ENCODE measurements at regions not wholly inside any gene's neighbourhood (a gene's known extent, or its start where the extent isn't known, plus 50 kb on each side); places are given as distances from the start of the nearest gene placed in this dataset.
"Not testable (repeated sequence)": the region's sequence is repeated elsewhere in the genome, so short reads cannot be mapped to it uniquely, and the experiment has no call there.

DNA sequence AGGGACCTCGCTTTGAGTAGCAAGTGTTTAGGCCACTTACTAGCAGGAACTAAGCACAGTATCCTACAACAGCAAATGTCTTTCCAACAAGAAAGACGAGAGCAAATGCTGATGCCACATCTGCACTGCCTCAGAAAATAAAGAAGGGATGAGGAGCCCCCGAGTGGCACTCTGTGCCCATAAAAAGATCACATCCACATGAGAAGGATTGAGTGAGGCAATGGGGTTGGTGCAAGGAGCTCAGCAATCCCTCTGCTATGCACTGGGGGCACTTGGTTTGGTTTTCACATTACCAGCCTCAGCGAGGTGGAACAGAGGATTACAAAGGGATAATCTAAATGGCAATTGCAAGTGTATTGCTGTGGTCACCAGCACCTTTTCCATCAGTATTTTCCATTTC is 252.8 kb upstream of the SLC7A11 start:
- no peaks in the 10 kb centered on the region for H3K36me3 ChIP-seq
- no peak overlapping the region for H3K4me3 ChIP-seq
- peak; percentile 1 for DNase-seq
- no peaks in the 10 kb centered on the region for H3K9me3 ChIP-seq
- no peaks in the 10 kb centered on the region for H3K27me3 ChIP-seq

DNA sequence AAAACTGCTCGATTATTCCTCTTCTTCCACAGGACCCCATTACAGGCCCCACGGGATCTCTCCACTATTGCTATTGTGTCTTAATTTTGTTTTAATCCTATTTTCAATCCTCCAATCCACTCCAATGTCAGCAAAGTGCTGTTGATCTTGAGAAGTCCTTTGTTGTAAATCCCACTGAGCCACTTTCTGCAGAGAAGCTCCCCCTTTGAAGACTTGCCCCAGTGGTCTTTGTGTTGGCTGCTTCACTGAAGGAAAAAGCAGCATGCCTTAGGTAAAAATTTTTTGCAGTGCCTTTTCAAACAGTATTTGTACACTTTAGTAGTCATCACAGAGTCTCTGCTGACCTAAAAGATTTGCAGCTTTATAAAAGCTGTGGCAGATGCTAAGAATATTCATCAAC is 252.0 kb upstream of the SLC7A11 start:
- no peaks in the 10 kb centered on the region for H3K9me3 ChIP-seq
- H3K36me3 ChIP-seq = no peaks in the 10 kb centered on the region
- H3K4me3 ChIP-seq = no peak overlapping the region
- no peak for DNase-seq
- H3K27me3 ChIP-seq = no peaks in the 10 kb centered on the region

DNA sequence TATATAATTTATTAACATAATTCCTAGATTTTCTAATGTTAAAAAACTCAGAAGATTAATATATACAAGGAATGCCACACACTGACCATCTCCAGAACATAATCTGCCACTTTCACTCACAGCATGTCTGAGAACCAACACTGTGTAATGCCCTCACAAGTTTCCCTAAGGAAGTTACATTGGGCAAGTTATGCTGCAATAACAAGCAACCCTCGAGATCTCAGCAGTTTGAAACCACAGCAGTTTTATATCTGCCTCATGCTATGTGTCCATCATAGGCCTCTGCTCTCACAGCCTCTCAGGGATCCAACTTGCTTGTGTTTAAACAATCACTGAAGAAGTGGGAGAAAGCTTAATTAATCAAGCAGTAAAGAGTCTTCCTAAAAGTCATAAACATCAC is 250.0 kb upstream of the SLC7A11 start:
- Histone ChIP-seq H3K4me3 (no peak overlapping the region), H3K36me3 (no peaks in the 10 kb centered on the region), H3K27me3 (no peaks in the 10 kb centered on the region), H3K9me3 (no peaks in the 10 kb centered on the region)
- DNase-seq = no peak

DNA sequence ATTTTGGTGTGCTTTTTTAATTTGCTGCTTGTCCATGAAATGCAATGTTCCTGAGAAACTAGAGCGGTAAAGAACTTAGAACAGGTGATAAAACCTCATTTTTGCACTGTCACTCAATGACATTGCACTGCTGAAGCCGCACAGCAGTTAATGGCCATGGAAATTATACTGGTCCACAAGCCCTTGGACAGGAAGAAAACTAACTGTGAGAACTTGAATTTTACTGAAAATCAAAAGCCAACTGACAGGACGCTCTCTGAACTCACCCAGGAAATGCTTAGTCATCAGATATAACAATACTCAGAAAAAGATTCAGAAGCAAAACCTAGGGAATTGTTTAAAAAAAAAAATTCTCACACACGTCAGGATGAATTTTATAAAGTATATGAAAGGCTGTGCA is 246.4 kb upstream of the SLC7A11 start:
- no peaks in the 10 kb centered on the region for H3K9me3 ChIP-seq
- H3K36me3 ChIP-seq = no peaks in the 10 kb centered on the region
- DNase-seq = no peak
- no peak overlapping the region for H3K4me3 ChIP-seq
- H3K27me3 ChIP-seq = no peaks in the 10 kb centered on the region

DNA sequence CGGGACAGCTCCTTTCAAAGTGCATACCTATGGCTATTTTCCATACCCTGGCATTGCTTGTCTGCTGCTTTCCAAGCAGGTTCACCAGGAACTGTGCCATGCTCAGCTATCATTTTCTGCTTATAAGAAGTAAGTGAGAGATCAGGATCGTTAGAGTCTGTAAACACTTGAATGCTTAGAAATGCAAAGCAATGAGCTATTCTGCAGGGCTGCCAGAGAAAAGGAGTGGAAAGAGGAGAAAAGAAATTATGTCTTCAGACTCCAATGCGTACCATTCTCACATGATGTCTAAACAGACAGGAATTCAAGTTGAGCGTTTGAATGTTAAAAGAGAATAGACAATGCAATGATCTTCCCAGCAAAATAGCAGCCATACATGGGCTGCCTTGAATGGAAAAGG is 245.5 kb upstream of the SLC7A11 start:
- no peak for DNase-seq
- no peaks in the 10 kb centered on the region for H3K36me3 ChIP-seq
- H3K9me3 ChIP-seq = no peaks in the 10 kb centered on the region
- no peaks in the 10 kb centered on the region for H3K27me3 ChIP-seq
- H3K4me3 ChIP-seq = no peak overlapping the region

DNA sequence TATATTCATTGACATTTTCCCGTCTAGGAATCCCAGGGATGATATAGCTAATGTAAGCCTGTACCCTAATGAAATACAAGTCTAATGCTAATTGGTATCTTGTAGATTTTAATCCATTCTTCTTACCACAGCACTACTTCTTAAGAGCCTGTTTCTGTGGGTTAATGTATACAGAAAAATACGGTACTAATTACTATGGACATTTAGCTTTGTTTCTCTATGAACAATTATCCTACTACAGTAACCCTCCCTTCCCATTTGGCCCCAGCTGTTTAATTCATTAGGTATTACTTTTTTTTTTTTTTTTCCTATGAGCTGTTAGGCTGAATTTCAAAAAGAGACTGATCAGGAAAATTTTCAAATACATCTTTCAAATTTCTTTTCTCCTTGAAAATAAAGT is 245.1 kb upstream of the SLC7A11 start:
- H3K9me3 ChIP-seq = no peaks in the 10 kb centered on the region
- H3K36me3 ChIP-seq = no peaks in the 10 kb centered on the region
- H3K4me3 ChIP-seq = no peak overlapping the region
- no peaks in the 10 kb centered on the region for H3K27me3 ChIP-seq
- no peak for DNase-seq

DNA sequence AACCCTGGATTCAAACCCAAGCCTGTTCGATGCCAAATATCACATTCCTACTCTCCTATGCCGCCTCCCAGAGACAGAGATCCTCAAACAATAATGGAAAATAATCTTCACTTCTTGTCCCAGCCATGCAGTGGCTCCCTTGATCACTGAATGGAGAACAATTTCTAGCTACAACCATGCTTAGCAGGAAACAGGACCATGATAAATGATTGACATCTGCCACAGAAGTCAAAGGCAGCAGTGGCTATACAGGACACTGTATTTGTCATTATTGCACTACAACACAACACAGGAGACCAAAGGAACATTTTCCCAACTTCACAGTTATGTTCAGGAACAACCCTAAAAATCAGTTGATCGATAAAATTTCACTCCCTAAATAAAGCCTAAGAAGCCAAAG is 243.3 kb upstream of the SLC7A11 start:
- DNase-seq = no peak
- Histone ChIP-seq H3K36me3 (no peaks in the 10 kb centered on the region), H3K27me3 (no peaks in the 10 kb centered on the region), H3K4me3 (no peak overlapping the region), H3K9me3 (no peaks in the 10 kb centered on the region)

DNA sequence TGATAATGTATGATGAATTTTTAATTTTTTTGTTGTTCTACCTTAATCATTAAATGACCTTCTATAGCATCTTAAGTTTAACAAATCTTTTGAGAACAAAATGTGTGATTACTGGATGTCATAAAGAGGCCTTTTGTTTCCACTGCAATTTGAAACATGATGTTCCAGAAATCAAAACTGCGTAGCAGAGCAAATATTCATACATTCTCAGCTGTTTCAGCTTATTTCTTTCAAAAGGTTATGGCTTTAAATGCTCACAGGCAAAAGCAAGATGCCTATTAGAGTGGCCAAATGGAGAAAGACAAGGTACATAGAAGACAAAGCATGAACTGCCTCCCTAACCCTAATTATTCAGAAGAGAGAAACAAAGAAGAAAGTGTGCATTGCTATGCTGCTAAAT is 233.0 kb upstream of the SLC7A11 start:
- no peak for DNase-seq
- H3K4me3 ChIP-seq = no peak overlapping the region
- H3K9me3 ChIP-seq = no peaks in the 10 kb centered on the region
- no peaks in the 10 kb centered on the region for H3K27me3 ChIP-seq
- no peaks in the 10 kb centered on the region for H3K36me3 ChIP-seq

DNA sequence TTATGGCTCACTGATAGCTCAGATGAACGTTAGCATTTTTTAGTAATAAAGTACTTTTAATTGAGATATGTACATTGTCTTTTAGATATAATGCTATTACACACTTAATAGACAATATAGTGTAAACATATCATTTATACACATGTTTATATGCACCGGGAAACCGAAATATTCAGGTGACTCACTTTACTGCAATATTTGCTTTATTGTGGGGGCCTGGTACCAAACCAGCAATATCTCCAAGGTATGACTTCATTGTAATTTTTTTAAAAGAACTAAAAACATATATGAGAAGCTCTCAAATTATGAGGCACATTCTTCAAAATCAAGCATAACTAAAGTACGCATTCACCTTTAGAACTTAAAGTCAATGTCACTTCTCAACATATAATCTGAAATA is 231.2 kb upstream of the SLC7A11 start:
- H3K4me3 ChIP-seq = no peak overlapping the region
- H3K9me3 ChIP-seq = no peaks in the 10 kb centered on the region
- DNase-seq = no peak
- no peaks in the 10 kb centered on the region for H3K27me3 ChIP-seq
- H3K36me3 ChIP-seq = no peaks in the 10 kb centered on the region

DNA sequence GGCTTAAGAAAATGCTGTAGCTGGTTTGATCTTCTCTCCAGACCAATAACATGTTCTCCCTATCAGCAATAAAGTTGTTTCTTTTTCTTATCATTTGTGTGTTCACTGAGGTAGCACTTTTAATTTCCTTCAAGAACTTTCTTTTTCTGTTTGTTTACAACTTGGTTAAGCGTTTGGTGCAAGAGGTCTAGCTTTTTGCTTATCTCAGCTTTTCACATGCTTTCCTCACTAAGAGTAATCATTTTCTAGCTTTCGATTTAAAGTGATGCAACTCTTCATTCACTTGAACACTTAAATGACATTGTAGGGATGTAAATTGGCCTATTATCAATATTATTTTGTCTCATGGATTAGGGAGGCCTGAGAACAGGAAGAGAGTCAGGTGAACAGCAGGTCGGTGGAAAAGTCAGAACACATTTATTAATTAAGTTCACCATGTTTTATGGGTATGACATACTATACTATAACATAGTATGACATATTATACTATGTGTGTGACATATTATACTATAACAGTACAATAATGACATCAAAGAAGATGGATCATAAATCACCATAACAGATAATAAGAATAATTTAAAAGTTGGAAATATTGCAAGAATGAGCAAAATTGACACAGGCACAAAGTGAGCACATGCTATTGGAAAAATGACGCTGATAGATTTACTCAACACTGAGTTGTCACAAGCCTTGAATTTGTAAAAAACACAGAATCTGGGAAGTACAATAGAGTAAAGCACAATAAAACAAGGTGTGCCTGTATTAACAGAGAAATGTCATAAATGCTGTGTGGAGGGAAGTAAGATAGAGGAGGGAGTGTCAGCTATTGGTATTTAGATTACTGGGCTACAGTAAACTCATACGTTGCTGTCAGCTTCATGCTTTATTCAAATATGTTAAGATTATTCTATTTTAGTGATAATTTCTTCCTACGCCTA is 218.6 kb upstream of the SLC7A11 start:
- no peaks in the 10 kb centered on the region for H3K27me3 ChIP-seq

DNA sequence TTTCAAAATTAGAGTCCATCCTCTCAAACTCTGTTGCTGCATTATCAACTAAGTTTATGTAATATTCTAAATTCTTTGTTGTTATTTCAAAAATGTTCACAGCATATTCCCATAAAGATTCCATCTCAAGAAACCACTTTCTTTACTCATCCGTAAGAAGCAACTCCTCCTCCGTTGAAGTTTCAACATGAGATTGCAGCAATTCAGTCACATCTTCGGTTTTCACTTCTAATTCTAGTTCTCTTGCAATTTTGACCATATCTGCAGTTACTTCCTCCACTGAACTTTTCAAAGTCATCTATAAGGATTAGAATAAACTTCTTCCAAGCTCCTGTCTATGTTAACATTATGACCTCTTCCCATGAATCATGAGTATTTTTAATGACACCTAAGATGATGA is 216.6 kb upstream of the SLC7A11 start:
- no peaks in the 10 kb centered on the region for H3K9me3 ChIP-seq

More for the DNA sequence above, 218.6 kb upstream of the SLC7A11 start:
- Histone ChIP-seq H3K9me3 (no peaks in the 10 kb centered on the region), H3K36me3 (no peaks in the 10 kb centered on the region), H3K4me3 (no peak overlapping the region)
- no peak for DNase-seq

DNA sequence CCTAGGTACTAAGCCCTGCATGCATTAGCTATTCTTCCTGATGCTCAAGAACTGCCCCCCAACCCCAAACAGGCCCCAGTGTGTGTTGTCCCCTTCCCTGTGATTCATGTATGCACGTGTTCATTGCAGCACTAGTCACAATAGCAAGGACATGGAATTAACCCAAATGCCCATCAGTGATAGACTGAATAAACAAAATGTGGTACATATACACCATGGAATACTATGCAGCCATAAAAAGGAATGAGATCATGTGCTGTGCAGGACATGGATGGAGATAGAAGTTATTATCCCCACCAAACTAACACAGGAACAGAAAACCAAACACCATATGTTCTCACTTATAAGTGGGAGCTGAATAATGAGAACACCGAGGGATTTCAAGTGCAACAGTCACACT is 214.2 kb upstream of the SLC7A11 start:
- H3K4me3 ChIP-seq, H3K36me3 ChIP-seq, H3K27me3 ChIP-seq, H3K9me3 ChIP-seq, DNase-seq: not testable (repeated sequence)

More for the DNA sequence above, 216.6 kb upstream of the SLC7A11 start:
- DNase-seq = no peak
- no peak overlapping the region for H3K4me3 ChIP-seq
- no peaks in the 10 kb centered on the region for H3K27me3 ChIP-seq
- H3K36me3 ChIP-seq = no peaks in the 10 kb centered on the region

DNA sequence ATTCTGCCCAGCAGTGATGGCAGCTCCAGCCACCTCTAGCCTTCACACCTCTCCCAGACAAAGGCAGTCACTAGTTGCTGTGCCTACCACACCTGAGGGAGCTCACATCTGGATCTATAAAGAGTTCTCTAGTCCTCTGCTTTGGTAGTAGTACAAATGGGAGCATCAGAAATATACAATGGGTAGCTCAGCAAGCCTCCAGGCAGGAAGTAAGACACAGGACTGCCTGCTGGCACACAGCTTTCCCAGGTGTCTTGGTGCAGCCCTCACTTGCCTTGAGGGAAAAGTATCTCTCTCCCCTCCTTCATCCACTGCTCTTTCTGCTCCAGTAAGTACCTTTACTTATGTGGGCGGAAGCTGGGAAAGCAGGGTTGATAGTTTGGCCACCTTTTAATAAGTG is 212.9 kb upstream of the SLC7A11 start:
- no peaks in the 10 kb centered on the region for H3K36me3 ChIP-seq
- no peaks in the 10 kb centered on the region for H3K9me3 ChIP-seq
- no peak overlapping the region for H3K4me3 ChIP-seq
- no peak for DNase-seq
- H3K27me3 ChIP-seq = no peaks in the 10 kb centered on the region

DNA sequence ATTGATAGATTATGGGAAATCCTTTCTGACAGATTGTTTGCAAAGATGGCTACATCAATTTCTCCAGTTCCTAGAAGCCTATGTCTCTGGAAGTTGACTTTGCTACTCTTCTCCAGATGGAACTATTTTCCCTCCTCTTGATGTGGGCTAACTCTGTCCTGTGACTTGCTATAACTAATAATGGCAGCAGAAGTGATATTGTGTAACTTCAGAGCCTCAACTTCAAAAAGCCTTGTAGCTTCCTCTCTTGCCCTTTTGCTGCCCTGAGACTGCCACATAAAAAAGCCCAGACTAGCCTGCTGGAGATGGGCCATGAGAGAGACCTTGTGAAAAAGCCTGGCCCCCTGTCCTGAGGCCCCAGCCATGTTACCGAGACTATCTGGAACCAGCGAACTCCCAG is 210.7 kb upstream of the SLC7A11 start:
- Histone ChIP-seq H3K27me3 (no peaks in the 10 kb centered on the region), H3K36me3 (no peaks in the 10 kb centered on the region), H3K4me3 (no peak overlapping the region), H3K9me3 (no peaks in the 10 kb centered on the region)
- DNase-seq = no peak

DNA sequence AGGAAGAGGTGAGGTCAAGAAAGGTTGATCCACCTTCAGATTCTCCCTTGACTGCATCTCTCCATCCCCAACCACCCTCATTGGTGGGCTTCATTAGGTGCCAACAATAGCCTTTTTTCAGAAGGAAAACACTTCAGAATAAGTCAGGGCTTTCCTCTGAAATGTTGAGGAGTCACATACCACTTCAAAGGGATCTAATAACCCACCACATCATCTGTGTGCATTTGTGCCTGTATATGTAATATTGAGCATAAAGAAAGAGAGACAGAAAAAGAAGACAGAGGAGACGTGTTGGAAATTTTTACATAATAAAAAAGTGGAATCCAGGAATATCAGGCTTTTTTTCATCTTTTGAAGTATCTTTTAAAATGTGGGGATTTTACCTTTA is 209.1 kb upstream of the SLC7A11 start:
- no peak overlapping the region for H3K4me3 ChIP-seq
- DNase-seq = no peak
- no peaks in the 10 kb centered on the region for H3K9me3 ChIP-seq
- no peaks in the 10 kb centered on the region for H3K27me3 ChIP-seq
- H3K36me3 ChIP-seq = no peaks in the 10 kb centered on the region

DNA sequence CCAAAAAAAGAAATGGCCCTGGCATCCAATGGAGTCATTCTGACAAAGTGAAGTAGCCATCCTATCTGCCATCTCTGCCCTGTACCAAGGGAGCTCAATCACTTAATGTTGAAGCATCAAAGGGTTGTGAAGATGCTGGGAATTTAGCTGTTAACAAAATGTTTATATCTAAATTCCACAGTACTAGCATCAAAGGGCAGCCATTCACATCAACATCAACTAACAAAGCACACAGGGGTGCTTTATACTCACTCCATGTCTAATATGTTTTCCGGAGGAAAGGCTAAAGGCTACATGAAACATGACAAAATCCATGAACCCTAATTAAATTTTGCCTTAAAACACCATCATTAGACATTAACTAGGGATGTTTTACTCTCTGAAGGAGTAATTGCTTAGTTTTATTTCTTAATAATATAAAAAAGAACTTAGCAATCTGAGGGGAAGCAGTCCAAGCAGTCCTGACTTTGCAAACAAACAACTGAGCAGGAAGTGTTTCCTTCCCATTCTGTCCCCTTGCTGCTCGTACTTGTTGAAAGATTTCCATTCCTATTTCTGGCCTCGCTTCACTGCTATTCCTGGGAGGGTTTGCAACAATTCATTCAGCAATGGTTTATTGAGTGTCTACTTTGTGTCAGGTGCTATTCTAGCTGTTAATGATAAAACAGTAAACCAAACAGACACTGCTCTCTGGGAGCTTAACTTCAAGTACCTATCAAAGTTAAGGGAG is 208.6 kb upstream of the SLC7A11 start:
- H3K4me3 ChIP-seq = no peak overlapping the region
- H3K36me3 ChIP-seq = no peaks in the 10 kb centered on the region
- H3K9me3 ChIP-seq = no peaks in the 10 kb centered on the region
- H3K27me3 ChIP-seq = no peaks in the 10 kb centered on the region
- no peak for DNase-seq

DNA sequence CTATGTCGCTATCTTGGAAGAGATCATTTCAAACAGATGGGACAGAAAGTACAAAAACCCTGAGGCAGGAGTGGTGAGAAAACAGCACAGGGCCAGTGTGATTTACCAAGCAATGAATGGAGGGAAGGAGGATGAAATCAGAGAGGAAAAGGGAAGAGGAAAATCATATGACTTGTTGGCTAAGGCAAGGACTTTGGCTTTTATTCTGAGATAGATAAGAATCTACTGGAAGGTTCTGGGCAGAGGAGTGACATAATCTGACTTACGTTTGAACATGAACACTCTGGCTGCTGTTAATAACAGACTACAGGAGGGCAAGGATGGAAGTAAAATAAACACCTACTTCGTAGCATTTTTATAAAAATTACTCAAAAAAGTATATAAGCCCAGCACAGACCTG is 207.8 kb upstream of the SLC7A11 start:
- no peak for DNase-seq
- H3K9me3 ChIP-seq = no peaks in the 10 kb centered on the region
- no peak overlapping the region for H3K4me3 ChIP-seq
- H3K36me3 ChIP-seq = no peaks in the 10 kb centered on the region
- no peaks in the 10 kb centered on the region for H3K27me3 ChIP-seq

DNA sequence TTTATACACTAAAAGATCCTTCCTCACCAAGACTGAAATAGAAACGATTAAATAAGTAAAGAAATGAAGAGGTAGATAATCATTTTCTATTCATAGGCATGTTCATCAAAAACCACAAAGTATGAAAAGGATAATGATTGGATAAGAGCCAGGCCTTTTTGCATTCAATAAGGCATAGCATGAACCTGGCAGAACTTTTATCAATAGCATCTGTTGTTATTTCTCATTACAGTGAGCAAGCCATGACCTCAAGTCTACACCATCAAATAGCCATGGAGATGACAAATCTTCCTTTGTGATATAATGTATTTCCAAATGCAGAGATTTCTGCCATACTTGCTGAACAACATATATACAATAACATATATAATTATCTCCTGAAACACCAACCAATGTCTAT is 206.0 kb upstream of the SLC7A11 start:
- Histone ChIP-seq H3K9me3 (no peaks in the 10 kb centered on the region), H3K36me3 (no peaks in the 10 kb centered on the region), H3K4me3 (no peak overlapping the region), H3K27me3 (no peaks in the 10 kb centered on the region)
- DNase-seq = no peak
